GM18519 (cell line): ENCODE measurements at regions not wholly inside any gene's neighbourhood (a gene's known extent, or its start where the extent isn't known, plus 50 kb on each side); places are given as distances from the start of the nearest gene placed in this dataset.
"Not testable (repeated sequence)": the region's sequence is repeated elsewhere in the genome, so short reads cannot be mapped to it uniquely, and the experiment has no call there.

Source experiments
- ATAC-seq: cut with Tn5 transposase; IDR thresholded peaks from one replicate; pipeline ENCODE4 v1.9.1; 2021; ENCODE audit warnings: mild to moderate bottlenecking, moderate library complexity; ENCODE audit not compliant: unreplicated experiment, low FRiP score

DNA sequence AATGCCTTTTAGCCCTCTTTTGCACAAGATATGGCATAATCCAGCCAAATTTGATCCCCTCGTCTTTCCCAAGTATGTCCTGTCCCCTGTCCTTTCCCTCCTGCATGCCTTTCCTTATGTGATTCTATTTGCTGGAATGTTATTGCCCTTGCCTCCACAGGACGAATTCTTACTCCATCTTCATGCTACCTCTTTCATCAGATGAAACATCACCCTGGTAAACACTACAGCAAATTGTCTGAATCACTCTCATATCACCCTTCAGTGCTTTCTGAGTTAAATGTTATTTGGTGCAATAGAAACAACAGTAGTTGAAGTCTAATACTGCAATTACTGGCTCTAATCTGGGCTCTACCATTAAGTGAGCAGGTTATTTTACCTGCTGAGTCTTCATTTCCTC lies 52.2 kb upstream of the FAT1 start:
- ATAC-seq: no peak

DNA sequence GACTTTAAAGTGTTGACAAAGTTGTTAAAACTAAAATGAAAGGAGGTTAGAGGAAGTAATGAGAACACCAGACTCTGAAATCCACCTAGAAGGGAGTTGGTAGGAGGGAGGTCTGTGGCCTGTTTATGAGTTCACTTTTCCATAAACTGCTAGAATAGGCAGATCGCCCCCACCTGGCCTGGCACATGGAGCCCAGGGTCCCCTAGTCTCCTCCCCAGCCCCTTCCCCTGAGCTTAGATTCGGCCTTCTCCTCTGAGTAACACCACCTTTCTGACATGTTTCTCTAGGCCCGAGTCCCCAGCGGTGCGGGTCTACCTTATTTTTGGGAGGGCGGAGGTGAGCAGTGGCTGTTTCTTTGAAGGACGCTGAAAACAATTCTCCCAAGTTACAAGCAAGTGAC lies 54.5 kb upstream of the FAT1 start:
- ATAC-seq: no peak

DNA sequence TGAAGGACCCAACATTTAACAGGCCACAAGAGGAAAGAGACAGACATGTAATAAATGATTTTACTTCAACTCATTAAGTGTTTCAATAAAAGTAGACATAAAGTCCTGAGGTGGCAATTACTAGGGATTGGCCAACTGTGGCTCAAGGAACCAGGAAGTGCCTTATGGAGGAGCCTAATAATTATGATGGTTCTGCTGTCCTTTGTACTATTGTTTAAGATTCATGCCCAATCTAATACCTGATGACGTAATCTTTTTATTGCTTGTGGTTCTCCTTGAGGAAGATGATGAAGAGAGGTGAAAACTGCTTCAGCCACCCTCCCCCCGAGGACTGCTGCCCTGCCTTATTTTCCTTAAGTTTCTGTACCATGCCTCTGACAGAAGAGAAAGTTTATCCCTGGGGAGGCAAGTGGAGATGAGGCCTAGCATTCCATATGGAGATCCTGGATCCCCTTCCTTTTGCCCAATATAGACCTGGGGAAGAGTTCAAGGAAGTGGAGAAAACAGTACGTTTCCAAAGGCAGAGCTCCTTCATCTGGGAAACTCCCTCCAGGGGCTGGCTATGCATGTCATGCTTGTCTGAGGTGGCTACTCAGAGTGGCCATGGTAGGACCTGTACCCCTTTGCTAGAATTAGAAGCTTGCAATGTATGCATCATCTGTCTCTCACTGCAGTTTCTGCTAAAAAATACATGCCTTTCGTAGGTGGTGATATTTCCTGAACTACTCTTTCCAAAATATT lies 56.8 kb upstream of the FAT1 start:
- ATAC-seq: no peak

DNA sequence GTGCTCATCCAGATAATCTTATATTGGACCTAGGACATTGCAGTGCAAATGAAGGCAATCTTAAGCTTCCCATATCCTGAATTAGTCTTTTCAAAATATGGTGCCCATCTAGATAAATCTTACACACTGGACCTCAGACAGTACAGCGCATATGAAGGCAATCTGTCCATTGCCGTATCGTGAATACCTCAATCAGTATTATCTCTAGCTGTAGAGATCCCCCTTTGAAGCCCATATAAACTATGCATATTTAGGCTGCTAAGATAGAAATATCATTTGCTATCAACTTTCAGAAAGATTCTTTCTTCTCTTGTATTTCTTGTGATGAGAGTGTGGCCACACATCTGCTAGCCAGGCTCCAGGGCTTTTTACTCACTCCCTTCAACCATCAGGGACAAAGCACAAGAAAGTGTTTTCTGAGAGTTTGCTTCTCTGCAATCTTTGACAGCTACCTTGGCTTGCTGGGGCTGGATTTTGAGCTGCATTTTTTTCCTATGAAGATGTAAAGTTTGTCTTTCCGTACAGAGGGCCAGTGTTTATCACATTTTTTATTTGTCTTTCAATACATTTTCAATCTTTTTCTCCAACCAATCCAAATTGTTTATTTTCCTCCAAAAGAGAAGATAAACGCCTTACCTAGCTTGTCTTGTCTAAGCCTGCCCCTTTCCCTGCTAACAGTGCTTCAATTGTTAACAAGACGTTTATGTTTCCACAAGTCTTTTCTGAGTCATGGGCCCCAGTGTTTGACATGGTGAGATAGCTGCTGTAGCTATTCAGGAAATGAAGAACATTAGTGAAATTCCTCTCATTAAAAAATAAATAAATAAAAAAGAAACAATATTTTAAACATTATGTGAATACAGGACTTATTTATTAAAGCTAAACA lies 57.6 kb upstream of the FAT1 start:
- ATAC-seq: no peak

DNA sequence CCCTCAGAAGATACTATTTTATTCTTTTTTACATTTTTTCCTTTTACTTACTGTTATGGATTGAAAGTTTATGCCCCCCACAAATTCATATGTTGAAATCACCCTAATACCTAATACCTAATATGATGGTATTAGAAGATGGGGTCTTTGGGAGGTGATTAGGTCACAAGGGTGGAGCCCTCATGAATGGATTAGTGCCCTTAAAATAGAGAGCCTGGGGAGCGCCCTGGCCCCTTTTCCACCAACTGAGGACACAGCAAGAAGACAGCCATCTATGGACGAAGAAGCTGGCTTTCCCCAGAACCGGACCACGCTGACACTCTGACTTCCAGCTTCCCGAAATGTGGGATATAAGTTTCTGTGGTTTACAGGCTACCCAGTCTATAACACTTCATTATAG lies 58.6 kb upstream of the FAT1 start:
- ATAC-seq: no peak

DNA sequence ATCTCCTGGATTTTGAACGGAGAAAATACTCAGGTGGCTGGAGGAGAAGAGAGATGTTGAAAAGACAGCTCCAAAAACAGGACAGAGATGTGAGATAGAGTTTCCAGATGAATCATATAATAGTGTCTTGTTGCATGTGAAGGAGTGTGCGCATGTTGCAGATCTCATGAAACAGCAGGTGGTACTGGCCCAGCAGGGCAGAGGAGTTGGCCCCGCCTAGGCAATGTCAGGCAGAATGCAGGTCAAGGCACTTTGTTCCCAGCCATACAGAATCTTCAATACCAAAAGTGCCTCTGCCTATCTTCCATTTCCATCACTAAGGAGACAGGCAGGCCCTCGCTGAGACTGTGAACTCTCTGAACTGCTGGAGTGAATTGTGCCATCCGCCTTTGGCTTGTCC lies 63.9 kb upstream of the FAT1 start:
- ATAC-seq: no peak

DNA sequence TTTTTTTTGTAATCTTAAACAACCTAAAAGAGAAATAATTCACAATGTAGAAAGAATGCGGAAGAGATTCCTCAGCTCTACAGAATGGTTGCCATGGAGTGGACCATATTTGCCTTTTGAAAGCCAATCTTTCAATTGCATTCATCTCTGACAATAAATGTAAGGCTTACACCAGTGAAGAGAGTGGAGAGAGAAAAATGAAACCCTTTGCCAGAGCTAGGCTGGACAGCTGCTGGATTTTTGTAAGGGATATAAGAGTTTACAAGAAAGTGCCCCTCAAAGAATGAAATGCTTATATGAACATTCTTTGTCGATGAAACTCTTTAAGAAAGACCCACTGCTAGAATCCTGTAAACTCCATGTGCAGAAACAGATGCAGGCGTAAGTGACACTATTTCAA lies 66.0 kb upstream of the FAT1 start:
- no peak for ATAC-seq

DNA sequence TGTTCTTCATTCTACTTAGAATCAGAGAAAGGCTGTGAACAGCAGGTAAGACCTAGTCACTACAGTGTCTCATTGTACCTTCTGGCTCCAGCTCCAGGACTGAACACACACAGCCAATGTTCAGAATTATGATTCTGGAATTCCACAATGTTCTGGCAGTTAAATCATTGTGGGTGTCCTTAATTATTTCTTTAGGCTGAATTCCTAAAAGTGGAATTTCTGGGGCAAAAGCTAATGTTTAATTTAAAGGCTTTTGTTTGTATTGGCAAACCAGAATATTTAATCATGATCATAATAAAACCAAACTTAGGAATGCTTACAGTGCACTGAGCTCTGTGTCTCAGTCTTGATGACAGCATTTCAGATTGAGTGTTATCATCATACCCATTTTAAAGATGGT lies 67.0 kb upstream of the FAT1 start:
- no peak for ATAC-seq

DNA sequence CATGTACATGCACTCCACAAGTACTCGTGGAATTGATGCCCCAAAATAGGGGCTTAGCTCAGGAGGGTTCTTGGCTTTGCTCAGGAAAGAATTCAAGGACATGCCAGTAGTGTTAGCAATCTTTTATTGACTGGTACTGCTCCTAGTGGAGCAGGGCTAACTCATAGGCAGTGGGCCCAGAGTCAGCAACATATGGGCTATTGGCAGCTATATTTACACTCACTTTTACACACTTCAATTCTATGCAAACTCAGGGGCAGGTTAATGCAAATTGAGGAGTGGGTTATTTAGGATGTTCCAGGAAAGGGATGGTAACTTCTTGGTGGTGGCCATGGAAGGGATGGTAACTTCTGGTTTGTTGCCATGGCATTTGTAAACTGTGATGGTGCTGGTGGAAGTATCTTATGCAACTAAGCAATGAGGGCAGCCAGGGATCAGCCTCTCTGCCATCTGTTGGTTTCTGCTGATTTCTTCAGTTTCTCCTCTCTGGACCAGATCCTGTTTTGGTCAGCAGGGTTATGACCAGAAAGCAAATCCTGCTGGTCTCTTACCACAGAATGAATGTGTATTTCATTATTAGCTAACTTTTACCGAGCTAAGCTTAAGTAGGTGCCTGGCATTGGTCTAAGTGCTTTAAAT lies 69.2 kb upstream of the FAT1 start:
- no peak for ATAC-seq

DNA sequence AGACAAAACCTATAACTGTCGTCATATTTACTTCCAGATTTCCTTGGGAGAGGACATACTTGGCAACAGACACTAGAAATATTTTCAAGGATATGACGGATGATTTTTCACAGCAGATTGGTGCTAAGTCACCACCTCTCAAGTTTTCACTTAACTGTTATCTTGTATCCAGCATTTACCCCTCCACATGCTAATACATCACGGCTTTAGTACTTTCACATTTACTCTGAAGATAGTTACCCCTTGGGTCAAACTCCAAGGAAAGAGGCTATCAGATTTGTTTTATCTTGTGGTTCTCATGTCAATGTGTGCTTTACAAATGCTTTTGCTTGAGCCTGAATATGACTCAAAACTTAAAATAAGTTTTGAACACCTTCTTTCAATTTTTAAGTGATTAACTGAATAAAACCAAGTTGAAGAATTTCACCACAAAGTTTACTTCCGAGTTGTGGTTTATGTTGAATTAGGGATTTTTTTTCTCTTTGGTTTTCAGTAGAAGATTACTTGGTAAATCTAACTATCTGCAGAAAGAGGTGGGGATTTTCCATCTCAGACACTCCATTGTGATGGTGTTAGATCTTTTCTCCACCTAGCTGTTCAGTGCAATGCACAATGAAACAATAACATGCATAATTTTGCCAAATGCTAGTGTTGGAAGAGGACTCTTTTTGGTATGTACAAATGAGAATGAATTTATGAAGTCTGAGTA lies 75.4 kb upstream of the FAT1 start:
- no peak for ATAC-seq

DNA sequence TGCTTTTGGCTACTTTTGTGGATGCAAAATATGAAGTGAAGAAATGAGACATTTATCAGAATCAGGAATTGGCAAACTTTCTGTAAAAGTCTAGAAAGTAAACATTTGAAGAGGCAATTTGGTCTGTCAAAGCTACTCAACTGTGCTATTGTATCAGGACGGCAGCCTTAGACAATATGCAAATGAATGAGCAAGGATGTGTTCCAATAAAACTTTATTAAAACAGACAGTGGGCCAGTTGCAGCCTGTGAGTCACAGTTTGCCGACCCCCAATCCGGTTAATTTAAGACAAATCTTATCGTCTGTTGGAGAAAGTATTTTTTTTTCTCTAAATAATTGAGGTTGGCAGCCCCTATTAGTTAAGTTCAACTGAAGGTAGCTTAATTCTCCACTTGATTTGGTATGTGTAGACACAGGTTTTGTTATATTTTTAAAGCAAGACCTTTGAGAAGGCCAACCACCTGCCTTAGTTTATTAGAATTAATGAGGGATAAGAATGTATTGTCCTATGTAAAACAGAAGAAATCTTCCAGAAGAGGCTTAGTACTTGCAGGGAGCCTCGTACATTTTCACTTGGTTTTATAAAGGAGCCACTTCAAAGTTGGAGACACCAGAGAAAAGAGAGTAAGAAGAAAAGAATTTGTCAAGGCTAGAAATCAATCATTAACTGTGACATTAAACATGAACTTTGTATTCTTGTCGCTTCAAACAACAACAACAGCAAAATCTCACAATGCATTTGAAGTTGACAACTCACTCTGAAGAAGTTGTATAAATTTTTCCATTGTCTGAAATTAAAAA lies 81.6 kb upstream of the FAT1 start:
- no peak for ATAC-seq

DNA sequence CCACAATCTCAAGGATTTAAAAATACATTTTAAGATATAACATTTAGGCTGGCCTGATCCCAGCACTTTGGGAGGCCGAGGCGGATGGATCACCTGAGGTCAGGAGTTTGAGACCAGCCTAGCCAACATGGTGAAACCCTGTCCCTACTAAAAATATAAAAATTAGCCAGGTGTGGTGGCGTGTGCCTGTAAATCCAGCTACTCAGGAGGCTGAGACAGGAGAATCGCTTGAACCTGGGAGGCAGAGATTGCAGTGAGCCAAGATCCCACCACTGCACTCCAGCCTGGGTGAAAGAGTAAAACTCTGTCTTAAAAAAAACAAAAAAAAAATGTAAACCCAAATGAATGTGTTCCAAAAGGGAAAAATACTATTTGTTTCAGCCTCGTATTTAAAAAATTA lies 82.3 kb upstream of the FAT1 start:
- not testable (repeated sequence) for ATAC-seq

DNA sequence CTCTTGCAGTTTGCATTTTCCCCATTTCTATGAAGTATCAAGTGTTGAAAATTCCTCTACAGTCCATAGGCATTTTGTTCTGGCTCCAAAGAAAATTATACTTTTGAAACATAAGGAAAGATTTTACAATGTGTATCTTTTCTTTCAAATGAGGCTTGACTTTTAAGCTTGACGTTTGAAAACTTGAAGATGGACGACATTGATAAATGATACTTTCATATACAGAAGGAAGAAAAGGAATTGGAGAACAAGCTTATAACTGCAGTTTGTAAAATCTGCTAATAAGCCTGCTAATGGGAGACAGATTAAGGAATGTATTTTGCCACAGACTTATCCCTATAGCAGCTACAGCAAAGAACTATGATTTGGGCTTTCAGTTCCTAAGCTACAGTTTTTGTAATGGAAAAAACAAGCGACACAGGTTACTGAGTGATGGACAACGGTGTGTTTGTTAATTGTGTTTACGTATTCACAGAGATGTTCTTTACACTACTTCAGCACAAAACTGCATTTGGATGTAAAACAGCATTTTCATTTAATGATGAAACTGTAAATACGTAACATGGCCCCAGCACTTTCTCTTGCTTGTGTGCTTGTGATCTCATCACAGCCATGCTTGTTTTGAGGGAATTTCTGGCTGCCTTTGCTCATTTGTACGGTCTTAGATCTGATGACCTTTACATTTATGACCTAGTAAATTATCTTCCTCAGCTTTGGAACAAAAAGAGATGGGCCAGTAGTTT lies 83.2 kb upstream of the FAT1 start:
- ATAC-seq: no peak

DNA sequence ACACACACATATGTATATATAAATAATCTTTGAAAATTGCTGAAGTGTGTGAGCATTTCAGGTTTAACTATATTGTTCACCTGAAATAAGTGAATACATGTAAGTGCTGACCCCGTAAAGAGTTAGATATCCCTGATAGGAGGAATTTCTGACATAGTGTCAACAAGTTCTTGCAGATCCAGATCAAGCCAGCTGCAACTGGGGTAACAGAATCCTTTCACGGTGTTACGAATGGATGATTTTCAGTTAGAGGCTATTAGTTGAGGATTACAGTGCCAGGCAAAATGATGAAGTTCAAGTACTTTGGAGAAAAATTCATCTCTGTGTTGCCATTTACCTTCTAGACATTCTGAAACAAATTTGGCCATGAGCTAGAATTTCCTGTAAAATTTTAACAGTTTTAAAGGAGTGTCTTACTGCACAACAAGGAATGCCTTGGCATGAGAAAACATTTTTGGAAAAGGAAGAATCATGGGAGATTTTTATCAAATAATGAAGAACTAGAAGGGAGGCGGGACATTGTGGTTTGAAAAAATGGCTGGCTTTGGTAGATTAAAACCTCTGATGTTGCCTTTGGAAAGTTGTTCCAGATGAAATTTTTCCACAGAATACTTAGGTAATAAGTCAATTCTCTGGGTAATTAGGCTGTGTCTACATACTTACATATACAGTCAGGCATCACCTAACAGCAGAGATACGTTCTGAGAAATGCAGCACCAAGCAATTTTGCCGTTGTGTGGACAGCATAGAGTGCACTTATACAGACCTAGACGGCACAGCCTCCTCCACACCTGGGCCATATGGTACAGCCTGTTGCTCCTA lies 84.4 kb upstream of the FAT1 start:
- ATAC-seq: no peak

DNA sequence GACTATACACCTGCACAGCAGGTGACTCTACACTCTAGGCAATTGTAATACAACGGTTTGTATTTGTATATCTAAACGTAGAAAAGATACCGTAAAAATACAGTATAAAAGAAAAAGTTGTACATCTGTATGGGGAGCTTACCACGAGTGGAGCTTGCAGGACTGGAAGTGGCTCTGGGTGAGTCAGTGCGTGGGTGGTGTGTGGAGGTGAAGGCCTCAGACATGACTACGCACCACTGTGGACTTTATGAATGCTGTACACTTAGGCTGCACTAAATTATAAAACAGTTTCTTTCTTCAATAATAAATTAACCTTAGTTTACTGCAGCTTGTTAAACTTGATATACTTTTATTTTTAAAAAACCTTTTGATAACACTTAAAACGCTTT lies 85.0 kb upstream of the FAT1 start:
- no peak for ATAC-seq

DNA sequence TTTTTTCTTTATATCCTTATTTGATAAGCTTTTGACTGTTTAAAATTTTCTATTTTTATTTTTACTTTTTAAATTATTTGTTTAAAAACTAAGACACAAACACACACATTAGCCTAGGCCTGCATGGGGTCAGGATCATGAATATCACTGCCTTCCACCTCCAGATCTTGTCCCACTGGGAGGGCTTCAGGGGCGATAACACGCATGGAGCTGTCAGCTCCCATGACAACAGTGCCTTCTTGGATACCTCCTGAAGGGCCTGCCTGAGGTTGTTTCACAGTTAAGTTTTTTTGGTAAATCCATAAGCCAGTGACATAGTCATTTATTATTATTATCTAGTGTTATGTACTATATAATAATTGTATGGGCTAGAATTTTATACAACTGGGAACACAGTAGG lies 85.4 kb upstream of the FAT1 start:
- ATAC-seq: no peak

DNA sequence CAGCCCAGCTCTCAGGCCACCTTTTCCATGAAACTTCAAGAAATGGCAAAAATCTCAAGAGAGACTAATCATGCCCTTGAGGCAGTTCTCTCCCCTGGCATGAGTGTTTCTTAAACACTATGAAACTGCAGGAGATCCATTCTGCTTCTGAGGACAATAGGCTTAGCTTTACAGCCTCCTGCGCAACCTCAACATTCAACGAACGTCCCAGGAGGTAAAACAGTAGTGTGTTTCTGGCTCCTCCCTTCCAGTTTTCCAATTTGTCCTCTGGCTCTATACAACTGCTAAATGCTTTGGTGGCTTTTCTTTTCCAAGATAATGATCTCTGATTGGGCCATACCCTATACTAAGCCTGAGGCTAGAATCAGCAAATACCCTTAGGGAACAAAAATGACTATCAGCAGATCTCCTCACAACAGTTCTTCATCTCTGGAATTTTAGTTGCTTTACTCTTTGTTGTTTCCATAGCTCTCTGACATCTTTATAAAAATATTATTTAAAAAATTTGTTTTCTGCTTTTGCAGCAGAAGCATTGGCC lies 87.0 kb upstream of the FAT1 start:
- no peak for ATAC-seq

DNA sequence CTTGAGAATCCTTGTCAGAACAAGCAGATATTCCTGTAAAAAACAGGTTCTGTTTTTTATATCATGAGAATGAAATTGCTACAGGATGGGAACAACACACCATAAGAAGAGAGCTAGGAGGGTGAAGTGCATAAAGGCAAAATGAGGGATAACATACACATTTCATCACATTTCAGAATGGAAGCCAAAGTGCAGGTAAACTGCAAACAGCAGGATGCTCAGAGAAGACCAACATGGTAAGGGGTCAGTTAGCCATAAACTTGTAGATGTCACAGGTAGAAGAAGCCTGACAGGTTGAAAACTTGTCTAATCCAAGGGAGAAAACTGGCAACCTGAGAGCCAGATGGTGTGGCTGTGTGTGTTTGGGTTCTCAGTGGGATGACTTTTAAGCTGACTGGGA lies 88.9 kb upstream of the FAT1 start:
- ATAC-seq: no peak
